IMR-90 (cell line): ENCODE measurements at regions not wholly inside any gene's neighbourhood (a gene's known extent, or its start where the extent isn't known, plus 50 kb on each side); places are given as distances from the start of the nearest gene placed in this dataset.

Source experiments
- ATAC-seq: fragments of 200-7000 bp; cut with Tn5 transposase; 2 replicates; pipeline ENCODE4 v1.9.1; 2020; ENCODE audit warnings: low read depth, mild to moderate bottlenecking, moderate library complexity
- BruUV-seq: library from RNA; stranded (reverse); fragments of 400-500 nt; replicated peaks from 2 replicates; lab custom pipeline; 2021; lab: Mats Ljungman, UMichigan
- CTCF ChIA-PET: fragments of 300-600 bp; formaldehyde crosslinking; extraction: SDS; loops from one replicate; lab custom pipeline; 2021; ENCODE audit warnings: antibody characterized with exemption; lab: Yijun Ruan, JAX
- POLR2A ChIA-PET: fragments of 300-600 bp; sonication (Branson Sonifier 250); formaldehyde crosslinking; loops from one replicate; lab custom pipeline; 2022; ENCODE audit warnings: antibody characterized with exemption; ENCODE audit not compliant: unreplicated experiment; lab: Charles Lee
- DNase-seq: peaks from one replicate; pipeline ENCODE4 v3.0.0; 2013
- H2AFZ ChIP-seq: replicated peaks from 2 replicates; pipeline ENCODE3; 2013; ENCODE audit warnings: low read length, mild to moderate bottlenecking; ENCODE audit not compliant: poor library complexity
- H2AK5ac ChIP-seq: 2 replicates; pipeline ENCODE4 v1.6.1; 2013; ENCODE audit warnings: low read depth, low read length, inconsistent platforms
- H2AK9ac ChIP-seq: replicated peaks from 2 replicates; pipeline ENCODE3; 2013; ENCODE audit warnings: mild to moderate bottlenecking, low read depth, low read length, moderate library complexity; ENCODE audit not compliant: poor library complexity
- H2BK120ac ChIP-seq: 2 replicates; pipeline ENCODE4 v1.6.1; 2013; ENCODE audit warnings: low read depth, low read length, inconsistent platforms
- H2BK15ac ChIP-seq: 3 replicates; pipeline ENCODE4 v1.6.1; 2013; ENCODE audit warnings: low read depth, low read length, inconsistent platforms
- H2BK20ac ChIP-seq: 2 replicates; pipeline ENCODE4 v1.6.1; 2013; ENCODE audit warnings: low read depth, mild to moderate bottlenecking, inconsistent platforms, low read length, moderate library complexity
- H2BK5ac ChIP-seq: 2 replicates; pipeline ENCODE4 v1.6.1; 2013; ENCODE audit warnings: mild to moderate bottlenecking, low read depth, low read length, inconsistent platforms; ENCODE audit not compliant: poor library complexity, severe bottlenecking
- H3K14ac ChIP-seq: replicated peaks from 2 replicates; pipeline ENCODE4 v1.6.1; 2013; ENCODE audit warnings: low read depth, low read length, inconsistent platforms
- H3K18ac ChIP-seq: 2 replicates; pipeline ENCODE4 v1.6.1; 2013; ENCODE audit warnings: low read depth, low read length, control low read depth
- H3K23ac ChIP-seq: 2 replicates; pipeline ENCODE4 v1.6.1; 2013; ENCODE audit warnings: low read depth, low read length, inconsistent platforms
- H3K27ac ChIP-seq: 2 replicates; pipeline ENCODE4 v1.5.1; 2013; ENCODE audit warnings: mild to moderate bottlenecking, control low read depth, low read length; ENCODE audit not compliant: insufficient read depth
- H3K27me3 ChIP-seq: 2 replicates; pipeline ENCODE4 v1.6.1; 2013; ENCODE audit warnings: low read length; ENCODE audit not compliant: control insufficient read depth, insufficient read depth
- H3K36me3 ChIP-seq: 2 replicates; pipeline ENCODE4 v1.6.1; 2013; ENCODE audit warnings: low read length, mixed read lengths; ENCODE audit not compliant: control insufficient read depth, insufficient read depth
- H3K4ac ChIP-seq: 2 replicates; pipeline ENCODE4 v1.6.1; 2013; ENCODE audit warnings: low read depth, low read length, inconsistent platforms
- H3K4me1 ChIP-seq: 2 replicates; pipeline ENCODE4 v1.6.1; 2013; ENCODE audit warnings: low read length, mixed read lengths; ENCODE audit not compliant: control insufficient read depth, insufficient read depth
- H3K4me2 ChIP-seq: 2 replicates; pipeline ENCODE4 v1.6.1; 2013; ENCODE audit warnings: low read depth, mild to moderate bottlenecking, control low read depth, low read length, moderate library complexity
- H3K4me3 ChIP-seq: 2 replicates; pipeline ENCODE4 v1.5.1; 2013; ENCODE audit warnings: low read depth, mild to moderate bottlenecking, control low read depth, low read length, moderate library complexity; ENCODE audit not compliant: insufficient read depth
- H3K56ac ChIP-seq: 2 replicates; pipeline ENCODE4 v1.6.1; 2013; ENCODE audit warnings: low read length, inconsistent platforms; ENCODE audit not compliant: insufficient read depth; ENCODE audit errors: extremely low read depth
- H3K79me1 ChIP-seq, 2 experiments: 2 replicates each; pipeline ENCODE4 v1.6.1; 2013; ENCODE audit warnings: low read length in 2 of 2, inconsistent platforms in 1 of 2, low read depth in 1 of 2
- H3K9ac ChIP-seq: 2 replicates; pipeline ENCODE4 v1.6.1; 2013; ENCODE audit warnings: low read depth, low read length, control low read depth
- H3K9me1 ChIP-seq: 2 replicates; pipeline ENCODE4 v1.6.1; 2013; ENCODE audit warnings: low read length, inconsistent platforms; ENCODE audit not compliant: insufficient read depth
- H3K9me3 ChIP-seq: 2 replicates; pipeline ENCODE4 v1.6.1; 2013; ENCODE audit warnings: low read length; ENCODE audit not compliant: control insufficient read depth, insufficient read depth
- H4K20me1 ChIP-seq: 2 replicates; pipeline ENCODE4 v1.6.1; 2013; ENCODE audit warnings: low read length, inconsistent platforms; ENCODE audit not compliant: insufficient read depth
- H4K5ac ChIP-seq: 2 replicates; pipeline ENCODE4 v1.6.1; 2013; ENCODE audit warnings: mild to moderate bottlenecking, low read depth, low read length, control low read depth
- H4K8ac ChIP-seq, 2 experiments: 2 replicates each; pipeline ENCODE4 v1.6.1; 2013; ENCODE audit warnings: low read depth in 2 of 2, low read length in 2 of 2, control low read depth in 1 of 2, inconsistent platforms in 1 of 2
- H4K91ac ChIP-seq: 2 replicates; pipeline ENCODE4 v1.6.1; 2013; ENCODE audit warnings: low read depth, low read length, inconsistent platforms; ENCODE audit not compliant: insufficient read depth
- MAFK ChIP-seq: IDR thresholded peaks from 2 replicates; pipeline ENCODE4 v1.6.1; 2012; ENCODE audit warnings: low read depth, low read length, improper control_type of control experiment
- WGBS, 2 experiments: methylation state at CpG; one replicate each; pipeline versions ENCODE4 v1.1.5 to v1.1.7; 2013; ENCODE audit warnings: missing lambda C conversion rate in 2 of 2; ENCODE audit not compliant: insufficient read length in 1 of 2; ENCODE audit errors: extremely low coverage in 2 of 2; 5-methylcytosine and 5-hydroxymethylcytosine counted together
- dilution Hi-C: fragments of 300-500 bp; cut with HindIII; formaldehyde crosslinking; loops from one replicate; pipeline ENCODE4 v1.14.3; 2018; ENCODE audit warnings: low sequenced_read_pairs; ENCODE audit not compliant: unreplicated experiment
- in situ Hi-C: fragments of 300-500 bp; cut with MboI; formaldehyde crosslinking; loops from 3 replicates; pipeline ENCODE4 v1.14.3; 2019; ENCODE audit warnings: low sequenced_read_pairs, inconsistent platforms, mixed read lengths
- intact Hi-C: fragments of 100-400 bp; cut with micrococcal nuclease; formaldehyde crosslinking; loops from 2 replicates; pipeline ENCODE4 v1.10.0; 2022
- TF ChIP-seq, protein P1 (sequence below): fragments of 150-350 bp; IDR thresholded peaks from 2 replicates; pipeline ENCODE4 v1.6.1; 2016; ENCODE audit warnings: low read depth, mild to moderate bottlenecking, low read length, moderate library complexity, borderline replicate concordance

DNA sequence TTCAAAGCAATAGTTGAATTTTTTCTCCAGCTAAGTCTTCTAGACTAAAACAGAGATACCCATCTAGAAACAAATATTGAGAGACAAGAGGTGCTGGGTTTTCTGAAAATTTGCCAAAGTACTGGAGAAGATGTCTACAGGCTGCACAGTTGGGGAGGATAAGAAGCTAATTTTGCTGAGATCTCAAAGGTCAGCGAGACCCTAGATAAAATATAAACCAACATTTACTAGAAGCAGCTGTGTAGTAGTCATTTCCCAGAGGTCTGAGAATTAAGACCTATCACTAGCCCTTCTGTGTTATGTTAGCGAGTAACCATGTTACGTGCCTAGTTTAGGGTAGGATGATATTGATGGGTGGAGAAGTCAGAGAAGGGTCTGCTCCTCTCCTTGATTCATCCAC lies 208.5 kb upstream of the TNC start:
- Histone ChIP-seq H3K9me1 (no peaks in the 10 kb centered on the region; the same call in 1 of the 2 replicates), H3K79me1 (no peaks in the 10 kb centered on the region), H3K27me3 (no peaks in the 10 kb centered on the region), H2BK120ac (peak overlapping the region; percentile 44; the same call in 1 of the 2 replicates), H3K4ac (no peak overlapping the region), H4K5ac (peak overlapping the region; percentile 51; the same call in 1 of the 2 replicates), H2AK9ac (no peak overlapping the region), H3K4me1 (peaks cover 6% of the 10 kb centered on the region), H3K9ac (no peak overlapping the region), H3K36me3 (no peaks in the 10 kb centered on the region), H2AFZ (no peak overlapping the region), H2BK5ac (no peak overlapping the region), H2AK5ac (peak overlapping the region; percentile 75; the same call in 1 of the 2 replicates), H3K4me2 (no peak overlapping the region), H2BK20ac (peak overlapping the region; percentile 83; the same call in 1 of the 2 replicates), H3K18ac (peak overlapping the region; percentile 69; the same call in 1 of the 2 replicates), H3K9me3 (no peaks in the 10 kb centered on the region), H3K23ac (no peak overlapping the region), H3K56ac (no peak overlapping the region), H4K91ac (no peak overlapping the region), H4K8ac (no peak overlapping the region), H3K27ac (no peak overlapping the region), H2BK15ac (no peak overlapping the region), H4K20me1 (no peaks in the 10 kb centered on the region), H3K14ac (0 out of 2 replicates have a peak overlapping the region, but pooled peaks have one; percentile 36), H3K4me3 (no peak overlapping the region)
- no TSS peak for BruUV-seq
- dilution Hi-C loops, result no loop called here
- in situ Hi-C loops, result no loop called here
- no CpG with 5 or more reads among the region's 3 CpGs for WGBS, 2 experiments
- TF ChIP-seq, protein P1, sequence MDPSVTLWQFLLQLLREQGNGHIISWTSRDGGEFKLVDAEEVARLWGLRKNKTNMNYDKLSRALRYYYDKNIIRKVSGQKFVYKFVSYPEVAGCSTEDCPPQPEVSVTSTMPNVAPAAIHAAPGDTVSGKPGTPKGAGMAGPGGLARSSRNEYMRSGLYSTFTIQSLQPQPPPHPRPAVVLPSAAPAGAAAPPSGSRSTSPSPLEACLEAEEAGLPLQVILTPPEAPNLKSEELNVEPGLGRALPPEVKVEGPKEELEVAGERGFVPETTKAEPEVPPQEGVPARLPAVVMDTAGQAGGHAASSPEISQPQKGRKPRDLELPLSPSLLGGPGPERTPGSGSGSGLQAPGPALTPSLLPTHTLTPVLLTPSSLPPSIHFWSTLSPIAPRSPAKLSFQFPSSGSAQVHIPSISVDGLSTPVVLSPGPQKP, result no peak
- no peak for TF ChIP-seq MAFK
- ChIA-PET CTCF (no interaction called here), POLR2A (no interaction called here)
- ATAC-seq (no peak), DNase-seq (no peak)
- intact Hi-C loops, result no loop called here
